SK-N-SH treated with all-trans-retinoic acid at 6 μM for 48 hours (cell line): ENCODE measurements at regions not wholly inside any gene's neighbourhood (a gene's known extent, or its start where the extent isn't known, plus 50 kb on each side); places are given as distances from the start of the nearest gene placed in this dataset.

Source experiments
- ZNF8 ChIP-seq: fragments of 450-650 bp; formaldehyde crosslinking; IDR thresholded peaks from 2 replicates; pipeline ENCODE4 v1.5.0; 2020; ENCODE audit warnings: mild to moderate bottlenecking, moderate library complexity
- TF ChIP-seq, protein P1 (sequence below): fragments of 250-450 bp; sonication (Bioruptor Pico); IDR thresholded peaks from 2 replicates; pipeline ENCODE4 v1.5.1; 2020; ENCODE audit warnings: low read depth, mild to moderate bottlenecking, moderate library complexity

DNA sequence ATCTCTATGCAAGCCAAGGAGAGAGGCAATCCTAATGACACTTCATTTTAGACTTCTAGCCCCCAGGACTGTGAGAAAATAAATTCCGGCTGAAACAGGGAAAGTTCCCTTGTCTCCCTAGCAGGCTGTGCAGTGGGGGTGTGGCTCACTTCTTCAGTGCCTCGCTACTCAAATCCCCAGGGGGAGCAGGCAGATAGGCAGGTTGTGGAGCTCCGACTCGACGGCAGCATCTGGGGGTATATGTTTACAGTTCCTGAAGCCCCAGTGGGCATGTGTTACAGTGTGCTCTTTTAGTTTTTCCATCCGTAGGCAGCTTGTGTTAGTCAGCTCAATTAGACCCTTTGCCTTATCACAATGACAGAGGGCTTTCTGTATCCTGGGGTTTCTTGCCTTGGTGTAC, 836.5 kb downstream of the PDCD6IP start:
- no peak for TF ChIP-seq ZNF8 (CRISPR knock-in tag)
- TF ChIP-seq, protein P1, sequence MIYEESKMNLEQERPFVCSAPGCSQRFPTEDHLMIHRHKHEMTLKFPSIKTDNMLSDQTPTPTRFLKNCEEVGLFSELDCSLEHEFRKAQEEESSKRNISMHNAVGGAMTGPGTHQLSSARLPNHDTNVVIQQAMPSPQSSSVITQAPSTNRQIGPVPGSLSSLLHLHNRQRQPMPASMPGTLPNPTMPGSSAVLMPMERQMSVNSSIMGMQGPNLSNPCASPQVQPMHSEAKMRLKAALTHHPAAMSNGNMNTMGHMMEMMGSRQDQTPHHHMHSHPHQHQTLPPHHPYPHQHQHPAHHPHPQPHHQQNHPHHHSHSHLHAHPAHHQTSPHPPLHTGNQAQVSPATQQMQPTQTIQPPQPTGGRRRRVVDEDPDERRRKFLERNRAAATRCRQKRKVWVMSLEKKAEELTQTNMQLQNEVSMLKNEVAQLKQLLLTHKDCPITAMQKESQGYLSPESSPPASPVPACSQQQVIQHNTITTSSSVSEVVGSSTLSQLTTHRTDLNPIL (CRISPR knock-in tag), result no peak
